ENCODE measurements at regions not wholly inside any gene's neighbourhood (a gene's known extent, or its start where the extent isn't known, plus 50 kb on each side); places are given as distances from the start of the nearest gene placed in this dataset.
"Not testable (repeated sequence)": the region's sequence is repeated elsewhere in the genome, so short reads cannot be mapped to it uniquely, and the experiment has no call there.

DNA sequence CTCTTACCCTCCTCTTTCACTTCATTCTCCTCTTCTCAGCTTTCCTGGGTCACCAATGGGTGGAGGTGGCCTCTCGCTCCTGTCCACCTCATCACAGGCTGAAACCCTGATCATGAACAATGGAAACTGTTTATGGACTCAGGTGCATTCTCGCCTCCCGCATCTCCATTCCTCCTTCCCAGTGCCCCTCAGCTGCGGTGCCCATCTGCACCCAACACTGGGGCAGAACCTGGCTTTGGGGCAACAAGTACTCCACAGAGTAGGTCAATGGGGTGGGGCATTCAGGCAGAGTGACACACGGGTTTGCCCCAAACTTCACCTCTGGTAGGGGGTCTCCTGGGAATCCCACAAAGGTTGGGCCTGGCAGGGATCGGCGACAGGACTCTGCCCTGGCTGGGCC lies 199.5 kb downstream of the RTP5 start:
- H3K27me3 Mint-ChIP-seq (ENCODE audit: low read depth), result no peaks in the 10 kb centered on the region
- no peak for ATAC-seq (replicated peaks in 1 of 2)
- H3K4me3 Mint-ChIP-seq, result no peak overlapping the region
- no peaks in the 10 kb centered on the region for H3K36me3 Mint-ChIP-seq (ENCODE audit: insufficient read depth in 2 of 2)
- DNase-seq, result no peak
- no peaks in the 10 kb centered on the region for H3K9me3 Mint-ChIP-seq
- H3K4me1 Mint-ChIP-seq (ENCODE audit: low read depth), result no peaks in the 10 kb centered on the region
- H3K27ac Mint-ChIP-seq, result no peak overlapping the region

DNA sequence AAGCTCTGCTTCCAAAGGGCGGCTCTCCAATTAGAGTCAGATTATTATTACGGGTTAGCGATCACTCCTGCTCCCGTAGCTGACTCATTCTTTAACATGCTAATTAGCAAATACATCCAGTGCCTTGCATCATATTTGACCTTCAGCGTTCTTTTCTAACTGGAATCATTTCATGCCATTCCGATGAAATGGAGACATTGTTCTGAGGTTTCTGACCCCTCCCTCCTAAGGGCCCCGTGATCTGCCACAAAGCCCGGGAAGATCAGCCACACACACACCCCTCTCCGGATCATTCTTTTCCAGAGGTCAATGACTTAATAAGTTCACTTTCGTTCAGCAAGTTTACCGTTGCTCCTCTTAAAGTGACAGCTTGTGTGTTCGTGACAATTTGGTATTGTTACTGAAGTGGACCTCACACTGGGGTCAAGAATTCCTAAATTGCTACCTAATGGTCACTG lies 200.4 kb downstream of the RTP5 start:
- H3K4me3 Mint-ChIP-seq; H3K9me3 Mint-ChIP-seq; H3K36me3 Mint-ChIP-seq (ENCODE audit: insufficient read depth in 2 of 2); DNase-seq; H3K4me1 Mint-ChIP-seq (ENCODE audit: low read depth); H3K27me3 Mint-ChIP-seq (ENCODE audit: low read depth); ATAC-seq (replicated peaks in 1 of 2); H3K27ac Mint-ChIP-seq: not testable (repeated sequence)

- not testable (repeated sequence) for H3K27ac Mint-ChIP-seq; DNase-seq; H3K36me3 Mint-ChIP-seq (ENCODE audit: insufficient read depth in 2 of 2); ATAC-seq (replicated peaks in 1 of 2); H3K9me3 Mint-ChIP-seq; H3K27me3 Mint-ChIP-seq (ENCODE audit: low read depth); H3K4me3 Mint-ChIP-seq; H3K4me1 Mint-ChIP-seq (ENCODE audit: low read depth)
Observed at GRCh38 chr2:242070726-242071125, 201.2 kb downstream of the RTP5 start.

- not testable (repeated sequence) for H3K27me3 Mint-ChIP-seq (ENCODE audit: low read depth); H3K36me3 Mint-ChIP-seq (ENCODE audit: insufficient read depth in 2 of 2); ATAC-seq (replicated peaks in 1 of 2); DNase-seq; H3K4me3 Mint-ChIP-seq; H3K4me1 Mint-ChIP-seq (ENCODE audit: low read depth); H3K9me3 Mint-ChIP-seq; H3K27ac Mint-ChIP-seq
Observed at GRCh38 chr2:242071377-242071776, 201.8 kb downstream of the RTP5 start.

DNA sequence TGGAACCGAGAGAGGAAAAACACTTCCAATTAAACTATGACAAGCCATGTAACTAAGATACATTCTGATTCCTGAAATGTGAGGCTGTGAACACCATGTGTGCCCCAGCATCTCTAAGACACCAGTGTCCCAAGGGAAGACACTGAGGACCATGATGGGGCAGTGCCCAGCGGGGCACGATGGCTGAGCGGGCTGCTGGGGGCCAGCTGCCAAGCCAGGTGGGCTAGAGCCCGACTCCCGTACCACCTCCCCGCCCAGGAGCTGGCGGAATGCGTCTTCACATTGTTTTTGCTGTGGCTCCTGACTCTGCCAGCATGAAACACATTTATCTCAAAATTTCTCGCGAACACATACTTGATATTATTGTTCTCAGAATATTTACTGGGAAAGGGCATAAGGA lies 202.4 kb downstream of the RTP5 start:
- not testable (repeated sequence) for ATAC-seq (replicated peaks in 1 of 2); DNase-seq; H3K36me3 Mint-ChIP-seq (ENCODE audit: insufficient read depth in 2 of 2); H3K4me3 Mint-ChIP-seq; H3K27ac Mint-ChIP-seq; H3K4me1 Mint-ChIP-seq (ENCODE audit: low read depth); H3K27me3 Mint-ChIP-seq (ENCODE audit: low read depth); H3K9me3 Mint-ChIP-seq

- no peak overlapping the region for H3K27ac Mint-ChIP-seq
- no peaks in the 10 kb centered on the region for H3K4me1 Mint-ChIP-seq (ENCODE audit: low read depth)
- DNase-seq, result no peak
- H3K27me3 Mint-ChIP-seq (ENCODE audit: low read depth), result peaks cover 14% of the 10 kb centered on the region
- no peaks in the 10 kb centered on the region for H3K9me3 Mint-ChIP-seq
- H3K4me3 Mint-ChIP-seq, result no peak overlapping the region
- H3K36me3 Mint-ChIP-seq (ENCODE audit: insufficient read depth in 2 of 2), result no peaks in the 10 kb centered on the region
- ATAC-seq (replicated peaks in 1 of 2), result no peak
Observed at GRCh38 chr2:242075168-242075567, 205.6 kb downstream of the RTP5 start.

DNA sequence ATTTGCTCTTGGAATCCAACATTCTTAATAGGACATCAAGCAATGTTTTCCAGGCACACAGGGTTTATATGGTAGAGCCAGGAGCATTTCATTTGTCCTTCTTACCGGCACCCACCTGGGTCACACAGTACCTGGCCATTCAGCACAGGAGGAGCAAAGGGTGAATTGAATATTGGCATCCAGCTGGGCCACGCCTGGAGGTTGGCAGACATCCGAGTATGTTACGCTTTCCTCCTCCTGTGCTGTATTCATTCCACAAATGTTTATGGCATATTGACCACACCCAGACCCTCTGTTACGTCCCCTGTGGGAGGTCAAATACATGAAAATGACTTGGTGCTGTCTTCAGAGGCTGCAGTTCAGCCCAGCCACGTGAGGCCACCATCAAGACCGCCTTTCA lies 206.2 kb downstream of the RTP5 start:
- no peak overlapping the region for H3K4me3 Mint-ChIP-seq
- H3K4me1 Mint-ChIP-seq (ENCODE audit: low read depth), result no peaks in the 10 kb centered on the region
- H3K27ac Mint-ChIP-seq, result no peak overlapping the region
- no peak for DNase-seq
- no peaks in the 10 kb centered on the region for H3K9me3 Mint-ChIP-seq
- H3K27me3 Mint-ChIP-seq (ENCODE audit: low read depth), result peaks cover 14% of the 10 kb centered on the region
- no peak for ATAC-seq (replicated peaks in 1 of 2)
- H3K36me3 Mint-ChIP-seq (ENCODE audit: insufficient read depth in 2 of 2), result no peaks in the 10 kb centered on the region

GRCh38 chr2:242076184-242076583 lies 206.7 kb downstream of the RTP5 start:
- ATAC-seq (replicated peaks in 1 of 2); H3K36me3 Mint-ChIP-seq (ENCODE audit: insufficient read depth in 2 of 2); H3K4me1 Mint-ChIP-seq (ENCODE audit: low read depth); DNase-seq; H3K4me3 Mint-ChIP-seq; H3K9me3 Mint-ChIP-seq; H3K27ac Mint-ChIP-seq: not testable (repeated sequence)
- H3K27me3 Mint-ChIP-seq (ENCODE audit: low read depth), result peaks cover 14% of the 10 kb centered on the region

- H3K4me3 Mint-ChIP-seq; H3K27ac Mint-ChIP-seq; DNase-seq; H3K4me1 Mint-ChIP-seq (ENCODE audit: low read depth); H3K36me3 Mint-ChIP-seq (ENCODE audit: insufficient read depth in 2 of 2); ATAC-seq (replicated peaks in 1 of 2); H3K9me3 Mint-ChIP-seq: not testable (repeated sequence)
- H3K27me3 Mint-ChIP-seq (ENCODE audit: low read depth), result peaks cover 14% of the 10 kb centered on the region
Observed at GRCh38 chr2:242078426-242078825, 208.9 kb downstream of the RTP5 start.

- H3K4me3 Mint-ChIP-seq; H3K36me3 Mint-ChIP-seq (ENCODE audit: insufficient read depth in 2 of 2); DNase-seq; H3K9me3 Mint-ChIP-seq; ATAC-seq (replicated peaks in 1 of 2); H3K4me1 Mint-ChIP-seq (ENCODE audit: low read depth); H3K27ac Mint-ChIP-seq: not testable (repeated sequence)
- peaks cover 14% of the 10 kb centered on the region for H3K27me3 Mint-ChIP-seq (ENCODE audit: low read depth)
Observed at GRCh38 chr2:242079792-242080191, 210.3 kb downstream of the RTP5 start.

DNA sequence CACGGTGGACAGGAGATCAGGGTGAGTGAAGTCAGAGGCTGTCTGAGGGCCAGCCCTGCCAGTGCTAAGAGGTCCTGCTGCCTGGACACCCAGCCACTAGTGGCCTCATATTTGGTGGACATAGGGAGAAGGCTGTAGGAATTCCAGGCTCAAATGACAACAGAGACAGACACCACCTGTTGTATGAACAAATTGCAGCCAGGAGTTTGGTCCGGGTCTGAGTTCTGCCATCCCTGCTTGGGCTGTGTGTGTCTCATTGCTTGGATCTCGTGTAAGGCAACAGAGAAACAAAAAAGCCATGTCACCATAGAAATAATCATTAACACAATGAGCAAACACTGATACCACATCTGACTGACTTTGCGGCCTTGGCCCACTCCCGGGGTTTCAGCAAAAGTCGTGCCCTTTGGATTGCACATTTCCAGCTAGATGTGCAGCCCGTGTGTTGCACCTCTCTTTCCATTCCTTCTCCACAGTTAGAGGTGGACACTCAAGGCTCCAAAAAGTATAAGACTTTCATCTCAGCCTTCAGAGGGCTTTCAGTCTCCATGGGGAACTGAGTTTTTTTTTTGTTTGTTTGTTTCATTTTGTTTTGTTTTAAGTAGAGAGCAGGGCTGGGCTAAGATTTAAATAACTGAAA lies 211.2 kb downstream of the RTP5 start:
- ATAC-seq (replicated peaks in 1 of 2); H3K36me3 Mint-ChIP-seq (ENCODE audit: insufficient read depth in 2 of 2); H3K9me3 Mint-ChIP-seq; DNase-seq; H3K27me3 Mint-ChIP-seq (ENCODE audit: low read depth); H3K4me3 Mint-ChIP-seq; H3K4me1 Mint-ChIP-seq (ENCODE audit: low read depth); H3K27ac Mint-ChIP-seq: not testable (repeated sequence)

DNA sequence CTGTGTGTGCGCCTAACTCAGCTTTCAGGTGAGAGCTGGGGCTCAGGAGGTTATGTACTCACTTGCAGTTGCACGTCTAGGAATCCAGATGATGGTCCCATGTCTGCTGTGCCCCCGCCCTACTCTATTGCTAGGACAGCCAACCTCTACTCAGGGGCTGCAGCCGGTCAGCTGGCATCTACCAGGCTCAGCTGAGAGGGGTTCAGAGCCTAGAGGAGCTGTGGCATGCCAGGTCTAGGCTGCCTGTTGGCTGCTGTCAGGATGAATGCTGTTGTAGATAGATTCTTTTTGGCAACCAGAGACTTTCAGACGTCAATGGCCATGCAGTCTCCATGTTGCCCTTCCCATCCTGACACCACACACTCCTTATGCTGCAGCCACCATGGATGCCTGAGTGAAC lies 214.5 kb downstream of the RTP5 start:
- not testable (repeated sequence) for H3K27me3 Mint-ChIP-seq (ENCODE audit: low read depth); H3K9me3 Mint-ChIP-seq; H3K27ac Mint-ChIP-seq; H3K36me3 Mint-ChIP-seq (ENCODE audit: insufficient read depth in 2 of 2); DNase-seq; H3K4me3 Mint-ChIP-seq; ATAC-seq (replicated peaks in 1 of 2)
- peaks cover 23% of the 10 kb centered on the region for H3K4me1 Mint-ChIP-seq (ENCODE audit: low read depth)

- not testable (repeated sequence) for H3K36me3 Mint-ChIP-seq (ENCODE audit: insufficient read depth in 2 of 2); ATAC-seq (replicated peaks in 1 of 2); H3K9me3 Mint-ChIP-seq; H3K27ac Mint-ChIP-seq; H3K27me3 Mint-ChIP-seq (ENCODE audit: low read depth); H3K4me3 Mint-ChIP-seq; DNase-seq
- H3K4me1 Mint-ChIP-seq (ENCODE audit: low read depth), result peaks cover 29% of the 10 kb centered on the region
Observed at GRCh38 chr2:242085024-242085674, 215.6 kb downstream of the RTP5 start.
